H9 (cell line): ENCODE measurements at regions not wholly inside any gene's neighbourhood (a gene's known extent, or its start where the extent isn't known, plus 50 kb on each side); places are given as distances from the start of the nearest gene placed in this dataset.

ENCODE experiments used
- DNase-seq: peaks from one replicate; pipeline ENCODE4 v3.0.0-alpha.2; 2017
- H2AFZ ChIP-seq: one replicate; pipeline ENCODE4 v1.6.1; 2013; ENCODE audit warnings: mild to moderate bottlenecking, low read length, control low read depth, moderate library complexity
- H2AK5ac ChIP-seq: 2 replicates; pipeline ENCODE4 v1.6.1; 2013; ENCODE audit warnings: low read length, control low read depth, mixed read lengths; ENCODE audit not compliant: insufficient read length
- H2BK120ac ChIP-seq: one replicate; pipeline ENCODE4 v1.6.1; 2013; ENCODE audit warnings: low read depth, mild to moderate bottlenecking, low read length, control low read depth, inconsistent platforms; ENCODE audit not compliant: poor library complexity, severe bottlenecking
- H2BK12ac ChIP-seq: 2 replicates; pipeline ENCODE4 v1.6.1; 2013; ENCODE audit warnings: low read length, control low read depth, mixed read lengths, low read depth; ENCODE audit not compliant: insufficient read length
- H2BK15ac ChIP-seq: 2 replicates; pipeline ENCODE4 v1.6.1; 2013; ENCODE audit warnings: low read depth, low read length, control low read depth
- H2BK20ac ChIP-seq: one replicate; pipeline ENCODE4 v1.6.1; 2013; ENCODE audit warnings: low read depth, mild to moderate bottlenecking, low read length, control low read depth, inconsistent platforms; ENCODE audit not compliant: poor library complexity, severe bottlenecking
- H2BK5ac ChIP-seq: 2 replicates; pipeline ENCODE4 v1.6.1; 2013; ENCODE audit warnings: low read length, control low read depth, mixed read lengths; ENCODE audit not compliant: insufficient read length
- H3K14ac ChIP-seq: 2 replicates; pipeline ENCODE4 v1.6.1; 2013; ENCODE audit warnings: low read length, control low read depth; ENCODE audit not compliant: insufficient read depth
- H3K18ac ChIP-seq: 2 replicates; pipeline ENCODE4 v1.6.1; 2013; ENCODE audit warnings: low read depth, mild to moderate bottlenecking, mixed read lengths, low read length, control low read depth; ENCODE audit not compliant: insufficient read length
- H3K23ac ChIP-seq: 2 replicates; pipeline ENCODE4 v1.6.1; 2013; ENCODE audit warnings: low read length, control low read depth, mixed read lengths, low read depth; ENCODE audit not compliant: insufficient read length
- H3K23me2 ChIP-seq: 2 replicates; pipeline ENCODE4 v1.6.1; 2013; ENCODE audit warnings: low read depth, mild to moderate bottlenecking, mixed read lengths, low read length, control low read depth; ENCODE audit not compliant: insufficient read length, poor library complexity, severe bottlenecking
- H3K27ac ChIP-seq: 2 replicates; pipeline ENCODE4 v1.5.1; 2013; ENCODE audit warnings: low read length, control low read depth, mixed read lengths, low read depth; ENCODE audit not compliant: insufficient read length
- H3K27me3 ChIP-seq: 2 replicates; pipeline ENCODE4 v1.6.1; 2013; ENCODE audit warnings: low read length, control low read depth, inconsistent platforms; ENCODE audit not compliant: insufficient read depth
- H3K4ac ChIP-seq: 2 replicates; pipeline ENCODE4 v1.6.1; 2013; ENCODE audit warnings: low read depth, mild to moderate bottlenecking, control low read depth, inconsistent platforms, low read length, moderate library complexity
- H3K4me1 ChIP-seq: 2 replicates; pipeline ENCODE4 v1.6.1; 2013; ENCODE audit warnings: low read length, control low read depth, inconsistent platforms; ENCODE audit not compliant: insufficient read depth
- H3K4me2 ChIP-seq: 2 replicates; pipeline ENCODE4 v1.6.1; 2013; ENCODE audit warnings: low read length, control low read depth, mixed read lengths; ENCODE audit not compliant: insufficient read length, insufficient read depth
- H3K56ac ChIP-seq: 2 replicates; pipeline ENCODE4 v1.6.1; 2013; ENCODE audit warnings: low read depth, mild to moderate bottlenecking, mixed read lengths, low read length, control low read depth; ENCODE audit not compliant: insufficient read length
- H3K79me1 ChIP-seq: 2 replicates; pipeline ENCODE4 v1.6.1; 2013; ENCODE audit warnings: low read depth, mild to moderate bottlenecking, moderate library complexity, low read length, control low read depth, inconsistent platforms; ENCODE audit not compliant: insufficient read depth, poor library complexity, severe bottlenecking
- H3K79me2 ChIP-seq: 2 replicates; pipeline ENCODE4 v1.6.1; 2013; ENCODE audit warnings: low read length, control low read depth, inconsistent platforms; ENCODE audit not compliant: insufficient read depth
- H3K9ac ChIP-seq: 2 replicates; pipeline ENCODE4 v1.6.1; 2013; ENCODE audit warnings: low read length, control low read depth, mixed read lengths; ENCODE audit not compliant: insufficient read length; ENCODE audit errors: extremely low read depth
- H3K9me3 ChIP-seq: one replicate; pipeline ENCODE4 v1.6.1; 2013; ENCODE audit warnings: low read depth, low read length, inconsistent platforms; ENCODE audit not compliant: control insufficient read depth
- H3T11ph ChIP-seq: one replicate; pipeline ENCODE4 v1.6.1; 2013; ENCODE audit warnings: mild to moderate bottlenecking, low read length, control low read depth, inconsistent platforms
- H4K20me1 ChIP-seq: one replicate; pipeline ENCODE4 v1.6.1; 2013; ENCODE audit not compliant: control insufficient read depth, insufficient read length, insufficient read depth
- H4K5ac ChIP-seq: 2 replicates; pipeline ENCODE4 v1.6.1; 2013; ENCODE audit warnings: low read depth, mild to moderate bottlenecking, mixed read lengths, low read length, control low read depth; ENCODE audit not compliant: insufficient read length
- H4K8ac ChIP-seq: replicated peaks from 2 replicates; pipeline ENCODE4 v1.6.1; 2013; ENCODE audit warnings: low read length, control low read depth, mixed read lengths, low read depth; ENCODE audit not compliant: insufficient read length
- H4K91ac ChIP-seq: 2 replicates; pipeline ENCODE4 v1.6.1; 2013; ENCODE audit warnings: low read depth, mild to moderate bottlenecking, moderate library complexity, mixed read lengths, low read length, control low read depth; ENCODE audit not compliant: insufficient read length
- H3K27ac Mint-ChIP-seq, 3 experiments: 2 replicates in 2 of 3; 3 replicates in 1 of 3; pipeline ENCODE4 v1.8.0; 2020 to 2021; ENCODE audit warnings: mixed read lengths in 3 of 3, mild to moderate bottlenecking in 1 of 3, moderate library complexity in 1 of 3
- H3K27me3 Mint-ChIP-seq: 2 replicates; pipeline ENCODE4 v1.8.0; 2021; ENCODE audit warnings: low read depth, mild to moderate bottlenecking, moderate library complexity, mixed read lengths
- H3K36me3 Mint-ChIP-seq, 3 experiments: 2 replicates in 2 of 3; 3 replicates in 1 of 3; pipeline ENCODE4 v1.8.0; 2020 to 2021; ENCODE audit warnings: low read depth in 3 of 3, mixed read lengths in 3 of 3; ENCODE audit not compliant: insufficient read depth in 1 of 3
- H3K4me1 Mint-ChIP-seq, 2 experiments: 2 replicates each; pipeline ENCODE4 v1.8.0; 2020; ENCODE audit warnings: mixed read lengths in 2 of 2
- H3K4me3 Mint-ChIP-seq, 2 experiments: 2 replicates in 1 of 2; 3 replicates in 1 of 2; pipeline ENCODE4 v1.8.0; 2020 to 2021; ENCODE audit warnings: mild to moderate bottlenecking in 2 of 2, mixed read lengths in 2 of 2, moderate library complexity in 1 of 2
- H3K9me3 Mint-ChIP-seq, 2 experiments: 2 replicates in 1 of 2; 3 replicates in 1 of 2; pipeline ENCODE4 v1.8.0; 2020; ENCODE audit warnings: mild to moderate bottlenecking in 2 of 2, mixed read lengths in 2 of 2, moderate library complexity in 1 of 2
- CTCF ChIP-seq: fragments of 200-600 bp; sonication (generic); conservative IDR thresholded peaks from 3 replicates; pipeline ENCODE4 v1.8.0; 2021; ENCODE audit warnings: antibody characterized with exemption, mild to moderate bottlenecking
- WGBS: extraction: QIAGEN DNeasy Blood & Tissue Kit; methylation state at CpG from one replicate; pipeline ENCODE4 v1.1.7; 2013; ENCODE audit warnings: missing lambda C conversion rate, low lambda C conversion rate, mixed read lengths; ENCODE audit not compliant: insufficient read length; ENCODE audit errors: extremely low coverage; 5-methylcytosine and 5-hydroxymethylcytosine counted together

- no peak overlapping the region for H2AK5ac ChIP-seq
- peaks cover 20% of the 10 kb centered on the region for H3K27me3 Mint-ChIP-seq
- H3K27ac Mint-ChIP-seq, result peak overlapping the region in 2 of 3 experiments; percentile 95; a peak in 5 of 7 replicates
- H3K36me3 Mint-ChIP-seq, result no peaks in the 10 kb centered on the region; a peak in 2 of 7 replicates
- no peaks in the 10 kb centered on the region; a peak in 2 of 5 replicates for H3K9me3 Mint-ChIP-seq
- no CpG with 5 or more reads among the region's 8 CpGs for WGBS
- H3K9me3 ChIP-seq, result no peaks in the 10 kb centered on the region
- no peak overlapping the region for H4K5ac ChIP-seq
- H2BK12ac ChIP-seq, result no peak overlapping the region
- no peak overlapping the region for H2BK5ac ChIP-seq
- no peak overlapping the region for H3K4ac ChIP-seq
- peak; percentile 47 for DNase-seq
- no peak overlapping the region for H3K56ac ChIP-seq
- H3K14ac ChIP-seq, result no peak overlapping the region
- H4K91ac ChIP-seq, result no peak overlapping the region
- peak overlapping the region; percentile 89 for H3K27ac ChIP-seq
- no peaks in the 10 kb centered on the region; the same call in 1 of the 2 replicates for H3K4me1 ChIP-seq
- H3T11ph ChIP-seq, result no peak overlapping the region
- H3K23ac ChIP-seq, result no peak overlapping the region
- no peak for TF ChIP-seq CTCF
- no peak overlapping the region for H4K8ac ChIP-seq
- no peak overlapping the region for H3K4me3 Mint-ChIP-seq
- peak overlapping the region; percentile 7 for H3K4me2 ChIP-seq
- H3K18ac ChIP-seq, result no peak overlapping the region
- H3K4me1 Mint-ChIP-seq, result peaks cover 26 to 29% of the 10 kb centered on the region in 2 experiments
- no peaks in the 10 kb centered on the region for H3K79me1 ChIP-seq
- H3K27me3 ChIP-seq, result no peaks in the 10 kb centered on the region
- H3K79me2 ChIP-seq, result no peaks in the 10 kb centered on the region
- no peak overlapping the region for H2AFZ ChIP-seq
- no peak overlapping the region for H2BK120ac ChIP-seq
- no peaks in the 10 kb centered on the region for H3K23me2 ChIP-seq
- H4K20me1 ChIP-seq, result no peaks in the 10 kb centered on the region
- H2BK20ac ChIP-seq, result no peak overlapping the region
- H3K9ac ChIP-seq, result no peak overlapping the region
- H2BK15ac ChIP-seq, result no peak overlapping the region
Measured at GRCh38 chr1:8266436-8267165, 51.3 kb upstream of the SLC45A1 start.
